NT2/D1 (cell line): ENCODE measurements at regions not wholly inside any gene's neighbourhood (a gene's known extent, or its start where the extent isn't known, plus 50 kb on each side); places are given as distances from the start of the nearest gene placed in this dataset.

ENCODE experiments used
- DNase-seq: peaks from one replicate; pipeline ENCODE4 v3.0.0-alpha.2; 2011; ENCODE audit warnings: low read depth, low spot score
- H3K27me3 ChIP-seq: 2 replicates; pipeline ENCODE4 v1.6.0; 2011; ENCODE audit warnings: mild to moderate bottlenecking; ENCODE audit not compliant: insufficient read length, insufficient read depth
- H3K36me3 ChIP-seq: 2 replicates; pipeline ENCODE4 v1.6.1; 2011; ENCODE audit warnings: mild to moderate bottlenecking, low read length, mixed read lengths; ENCODE audit not compliant: insufficient read depth, insufficient read length
- H3K4me1 ChIP-seq: 2 replicates; pipeline ENCODE4 v1.5.1; 2011; ENCODE audit not compliant: insufficient read depth, insufficient read length
- H3K4me3 ChIP-seq: 2 replicates; pipeline ENCODE4 v1.5.1; 2011; ENCODE audit warnings: low read depth; ENCODE audit not compliant: insufficient read length
- H3K9ac ChIP-seq: 2 replicates; pipeline ENCODE4 v1.6.0; 2011; ENCODE audit warnings: low read depth; ENCODE audit not compliant: insufficient read length
- H3K9me3 ChIP-seq: 2 replicates; pipeline ENCODE4 v1.5.1; 2011; ENCODE audit warnings: mild to moderate bottlenecking, low read length; ENCODE audit not compliant: insufficient read depth
- SUZ12 ChIP-seq: IDR thresholded peaks from 2 replicates; pipeline ENCODE4 v1.6.1; 2011; ENCODE audit not compliant: insufficient read length, insufficient read depth; ENCODE audit errors: extremely low read depth
- YY1 ChIP-seq: IDR thresholded peaks from 2 replicates; pipeline ENCODE4 v1.6.1; 2011; ENCODE audit not compliant: insufficient read length, insufficient read depth
- ZNF274 ChIP-seq: IDR thresholded peaks from 2 replicates; pipeline ENCODE4 v1.6.1; 2011; ENCODE audit warnings: mild to moderate bottlenecking, low read depth, low read length

GRCh38 chr2:107607473-107607872 lies 219.2 kb upstream of the RGPD4 start:
- TF ChIP-seq ZNF274 (no peak), SUZ12 (no peak)

GRCh38 chr2:107615039-107615438 lies 211.7 kb upstream of the RGPD4 start:
- Histone ChIP-seq H3K9me3 (peaks cover 30% of the 10 kb centered on the region), H3K9ac (no peak overlapping the region), H3K27me3 (no peaks in the 10 kb centered on the region), H3K36me3 (no peaks in the 10 kb centered on the region), H3K4me3 (no peak overlapping the region), H3K4me1 (no peaks in the 10 kb centered on the region)
- no peak for DNase-seq
- no peak for TF ChIP-seq YY1
- no peak for TF ChIP-seq ZNF274
- TF ChIP-seq SUZ12: no peak

More at GRCh38 chr2:107607473-107607872, 219.2 kb upstream of the RGPD4 start:
- Histone ChIP-seq H3K9me3 (no peaks in the 10 kb centered on the region), H3K4me1 (no peaks in the 10 kb centered on the region), H3K9ac (no peak overlapping the region), H3K36me3 (no peaks in the 10 kb centered on the region), H3K27me3 (no peaks in the 10 kb centered on the region), H3K4me3 (no peak overlapping the region)
- DNase-seq: no peak

- Histone ChIP-seq H3K9me3 (peaks cover 45% of the 10 kb centered on the region), H3K27me3 (no peaks in the 10 kb centered on the region), H3K9ac (no peak overlapping the region), H3K4me3 (no peak overlapping the region), H3K36me3 (no peaks in the 10 kb centered on the region), H3K4me1 (no peaks in the 10 kb centered on the region)
- DNase-seq: no peak
- TF ChIP-seq ZNF274 (no peak), YY1 (no peak), SUZ12 (no peak)
Measured at GRCh38 chr2:107618769-107619168, 207.9 kb upstream of the RGPD4 start.

- Histone ChIP-seq H3K9ac (no peak overlapping the region), H3K36me3 (no peaks in the 10 kb centered on the region), H3K27me3 (no peaks in the 10 kb centered on the region), H3K4me1 (no peaks in the 10 kb centered on the region), H3K9me3 (peaks cover 45% of the 10 kb centered on the region), H3K4me3 (no peak overlapping the region)
- no peak for DNase-seq
- TF ChIP-seq SUZ12 (no peak), YY1 (no peak), ZNF274 (no peak)
Measured at GRCh38 chr2:107621186-107622165, 205.2 kb upstream of the RGPD4 start.

GRCh38 chr2:107622741-107623310 lies 203.9 kb upstream of the RGPD4 start:
- DNase-seq: no peak
- Histone ChIP-seq H3K36me3 (no peaks in the 10 kb centered on the region), H3K4me3 (no peak overlapping the region), H3K4me1 (no peaks in the 10 kb centered on the region), H3K9me3 (peaks cover 38% of the 10 kb centered on the region), H3K27me3 (no peaks in the 10 kb centered on the region), H3K9ac (no peak overlapping the region)
- TF ChIP-seq ZNF274 (no peak), SUZ12 (no peak), YY1 (no peak)

- Histone ChIP-seq H3K9me3 (peaks cover 20% of the 10 kb centered on the region), H3K9ac (no peak overlapping the region), H3K4me1 (no peaks in the 10 kb centered on the region), H3K27me3 (no peaks in the 10 kb centered on the region), H3K4me3 (no peak overlapping the region), H3K36me3 (no peaks in the 10 kb centered on the region)
- TF ChIP-seq ZNF274 (no peak), SUZ12 (no peak), YY1 (no peak)
- DNase-seq: no peak
Measured at GRCh38 chr2:107625982-107626381, 200.7 kb upstream of the RGPD4 start.

- H3K36me3 ChIP-seq: no peaks in the 10 kb centered on the region
- no peak for TF ChIP-seq YY1
- no peak for TF ChIP-seq ZNF274
- no peak for TF ChIP-seq SUZ12
- H3K9me3 ChIP-seq: peaks cover 15% of the 10 kb centered on the region
- H3K4me3 ChIP-seq: no peak overlapping the region
- H3K27me3 ChIP-seq: no peaks in the 10 kb centered on the region
- no peak for DNase-seq
- no peaks in the 10 kb centered on the region for H3K4me1 ChIP-seq
- H3K9ac ChIP-seq: no peak overlapping the region
Measured at GRCh38 chr2:107627164-107627563, 199.5 kb upstream of the RGPD4 start.
